GM19397 (cell line): ENCODE measurements at regions not wholly inside any gene's neighbourhood (a gene's known extent, or its start where the extent isn't known, plus 50 kb on each side); places are given as distances from the start of the nearest gene placed in this dataset.
"Not testable (repeated sequence)": the region's sequence is repeated elsewhere in the genome, so short reads cannot be mapped to it uniquely, and the experiment has no call there.

Experiments used
- ATAC-seq: cut with Tn5 transposase; IDR thresholded peaks from one replicate; pipeline ENCODE4 v1.9.1; 2021; ENCODE audit warnings: mild to moderate bottlenecking, moderate library complexity; ENCODE audit not compliant: unreplicated experiment

DNA sequence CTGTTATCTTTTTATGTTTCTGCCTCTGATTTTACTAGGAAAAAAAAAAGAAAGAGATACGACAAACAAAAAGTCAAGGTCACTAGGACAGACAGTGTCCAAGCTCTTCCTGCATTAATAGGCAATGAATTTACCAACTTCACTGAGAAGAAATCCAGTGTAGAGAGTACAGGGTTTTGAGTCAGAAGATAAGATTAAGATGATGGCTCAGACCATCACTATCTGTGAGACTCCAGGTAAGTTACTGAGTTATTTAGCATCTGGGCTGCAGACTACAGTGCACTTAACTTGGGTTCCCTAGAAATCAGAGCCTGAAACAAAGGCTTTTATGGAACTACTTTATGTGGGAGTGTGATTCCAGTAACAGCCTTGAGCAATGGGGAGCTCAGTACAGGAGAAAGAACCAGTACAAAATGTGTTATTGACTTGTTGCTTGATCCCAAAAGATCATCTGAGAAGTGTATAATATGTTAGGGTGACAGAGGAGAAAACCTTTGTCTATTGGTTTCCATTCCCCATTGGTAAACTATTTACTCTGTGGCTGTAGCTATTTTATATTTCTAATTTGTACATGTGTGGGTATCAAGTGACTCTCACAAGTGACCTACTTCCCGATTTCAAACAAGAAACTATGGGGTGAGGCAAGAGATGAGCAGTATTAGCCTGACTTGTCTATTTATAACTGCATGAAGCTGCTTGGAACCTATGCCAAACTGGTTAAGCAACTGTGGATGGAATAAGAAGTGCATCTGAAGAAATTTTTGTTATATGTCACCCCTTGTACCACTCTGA lies 395.8 kb downstream of the RAB38 start:
- no peak for ATAC-seq

DNA sequence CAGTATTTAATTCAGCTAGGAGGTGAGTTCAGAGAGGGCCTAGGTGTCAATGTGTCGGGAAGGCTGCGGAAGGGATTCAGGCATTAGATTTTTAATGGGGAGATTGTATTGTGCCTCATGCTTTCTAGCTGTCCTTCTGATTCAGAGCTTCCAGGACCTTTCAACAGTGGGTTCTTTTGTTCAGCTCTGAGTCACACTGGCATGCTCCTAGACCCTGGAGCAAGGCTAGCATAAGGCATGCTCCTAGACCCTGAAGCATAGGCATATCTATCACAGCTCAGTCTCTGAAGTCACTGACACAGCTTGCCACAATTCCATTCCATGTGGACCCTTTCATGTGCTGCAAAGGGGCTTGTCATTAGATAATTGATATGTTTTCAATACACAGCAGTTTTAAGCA lies 396.9 kb downstream of the RAB38 start:
- no peak for ATAC-seq

DNA sequence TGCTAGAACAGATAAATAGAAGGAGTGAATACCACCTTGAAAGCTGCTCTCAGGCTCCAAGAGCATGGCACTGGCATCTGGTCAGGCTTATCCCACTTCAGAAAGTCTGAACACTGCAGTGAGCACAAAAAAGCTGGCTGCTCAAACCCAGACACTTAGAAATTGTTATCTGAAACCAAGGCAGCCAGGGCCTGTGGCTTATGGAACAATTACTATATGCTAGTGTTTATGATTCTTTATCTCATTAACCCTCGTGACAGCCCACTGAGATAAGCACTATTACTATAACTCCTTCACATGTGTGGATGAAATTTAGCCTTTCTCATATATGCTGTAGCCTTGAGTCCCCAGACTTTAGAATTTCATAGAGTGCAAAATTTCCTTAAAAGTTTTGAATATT lies 400.2 kb downstream of the RAB38 start:
- ATAC-seq: no peak

DNA sequence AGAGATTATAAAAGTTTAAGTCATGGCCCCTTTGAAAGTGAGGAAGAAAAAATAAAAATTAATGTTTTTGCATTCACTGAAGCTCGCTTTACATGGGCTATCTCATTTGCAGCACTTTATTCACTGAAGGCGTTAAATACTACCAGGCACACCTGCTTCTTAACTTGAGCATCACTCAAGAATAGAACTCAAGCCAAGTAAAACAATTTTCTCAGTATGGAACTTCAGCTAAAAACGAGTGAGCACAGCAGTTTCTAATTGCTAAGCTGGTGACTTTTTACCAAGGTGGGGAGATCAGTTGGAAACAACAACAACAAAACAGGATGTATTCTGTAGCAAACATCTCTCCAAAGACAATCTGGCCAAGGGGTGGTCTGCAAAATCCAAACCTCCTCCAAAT lies 405.6 kb downstream of the RAB38 start:
- no peak for ATAC-seq

GRCh38 chr11:87767615-87768014 lies 407.6 kb downstream of the RAB38 start:
- ATAC-seq: no peak

GRCh38 chr11:87764075-87764474 lies 411.2 kb downstream of the RAB38 start:
- ATAC-seq: not testable (repeated sequence)

- ATAC-seq: no peak
These were observed 420.6 kb downstream of the RAB38 start for GRCh38 chr11:87754685-87755084.

GRCh38 chr11:87753143-87753542 lies 422.1 kb downstream of the RAB38 start:
- no peak for ATAC-seq

DNA sequence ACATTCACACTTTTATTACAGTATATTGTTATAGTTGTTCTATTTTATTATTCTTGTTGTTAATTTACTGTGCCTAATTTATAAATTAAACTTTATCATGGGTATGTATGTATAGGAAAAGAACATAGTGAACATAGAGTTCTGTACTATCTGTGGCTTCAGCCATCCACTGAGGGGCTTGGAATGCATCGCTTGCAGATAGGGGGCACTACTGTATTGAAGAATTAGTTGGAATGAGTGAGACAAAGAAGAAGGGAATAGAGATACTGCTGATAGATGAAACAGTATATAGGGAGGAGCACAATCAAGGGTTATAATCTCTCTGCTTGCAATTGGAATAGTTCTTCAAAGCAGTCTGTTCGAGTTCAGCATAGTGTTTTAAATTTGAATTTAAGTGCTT lies 432.2 kb downstream of the RAB38 start:
- ATAC-seq: no peak

GRCh38 chr11:87740968-87741367 lies 434.3 kb downstream of the RAB38 start:
- no peak for ATAC-seq

DNA sequence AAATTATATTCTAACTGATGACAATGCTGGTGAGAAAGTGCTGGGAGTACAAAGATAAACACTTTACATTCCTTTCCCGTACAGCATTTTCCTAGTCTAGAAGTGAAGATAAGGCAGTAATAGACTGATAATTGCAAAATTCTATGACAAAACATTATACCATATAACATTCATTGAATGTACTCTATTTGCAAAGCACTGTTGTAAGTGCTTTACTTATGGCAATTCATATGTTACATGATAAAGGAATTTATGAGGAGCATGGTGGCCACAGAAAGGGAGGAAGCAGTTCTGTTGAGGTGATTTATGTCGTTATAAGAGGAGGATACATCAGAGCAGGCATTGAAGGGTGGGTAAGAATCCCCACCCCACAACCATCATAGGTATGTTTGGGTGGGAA lies 434.8 kb downstream of the RAB38 start:
- ATAC-seq: no peak

DNA sequence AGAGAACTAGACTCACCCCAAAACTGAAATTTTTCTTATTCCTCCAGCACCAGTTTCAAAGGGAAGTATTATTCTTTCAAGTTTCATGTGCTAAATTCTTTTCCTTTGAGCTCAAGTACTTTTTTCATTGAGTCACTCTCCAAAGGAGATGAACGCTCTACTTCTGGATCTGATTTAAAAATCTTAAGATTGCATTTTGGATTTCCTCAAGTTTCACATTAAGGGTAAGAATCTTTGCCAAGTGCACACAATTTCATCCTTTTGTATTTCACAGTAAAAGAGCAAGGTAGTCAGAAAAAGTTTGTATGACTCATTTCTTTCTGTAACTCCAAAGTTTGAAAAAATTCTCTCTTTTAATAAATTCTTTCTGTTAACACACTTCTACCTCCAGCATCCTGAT lies 435.5 kb downstream of the RAB38 start:
- no peak for ATAC-seq

GRCh38 chr11:87739261-87739660 lies 436.0 kb downstream of the RAB38 start:
- ATAC-seq: no peak

DNA sequence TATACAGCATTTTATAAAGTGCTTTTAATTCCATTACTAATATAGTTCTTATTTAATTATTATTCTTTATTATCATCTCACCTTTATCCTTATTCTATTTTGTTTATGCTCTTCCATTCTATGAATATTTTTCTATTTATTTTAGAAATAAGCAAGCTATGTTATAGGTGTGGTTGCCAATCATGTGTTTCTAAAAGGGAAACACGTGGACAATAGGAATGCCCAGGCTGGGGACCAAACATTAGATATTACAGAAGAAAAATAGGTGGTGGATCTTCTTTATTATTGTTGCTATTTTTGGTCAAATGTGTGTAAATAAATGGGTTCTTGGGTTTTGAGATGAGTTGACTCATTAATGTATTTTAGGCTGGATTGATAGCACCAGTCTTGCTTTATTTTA lies 438.3 kb downstream of the RAB38 start:
- no peak for ATAC-seq

- no peak for ATAC-seq
These were observed 448.7 kb downstream of the RAB38 start for GRCh38 chr11:87726506-87726905.

DNA sequence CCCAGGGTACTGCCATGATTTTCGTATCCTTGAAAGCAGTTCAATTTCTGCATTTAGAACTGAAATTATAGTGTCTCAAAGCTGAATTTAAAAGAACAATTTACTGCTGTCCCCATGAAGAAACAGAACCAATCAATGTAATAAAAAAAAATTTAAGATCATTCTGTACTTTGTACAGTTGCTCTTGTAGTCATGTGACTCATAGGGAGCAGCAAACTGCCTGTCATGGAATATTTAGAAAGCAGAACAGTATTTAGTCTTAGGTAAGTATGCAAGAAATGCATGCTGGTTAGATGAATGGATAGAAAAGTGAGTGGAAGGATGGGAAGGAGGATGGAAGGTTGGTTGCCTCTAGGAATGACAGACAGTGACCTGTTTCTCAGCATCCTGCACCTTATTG lies 450.9 kb downstream of the RAB38 start:
- ATAC-seq: no peak

DNA sequence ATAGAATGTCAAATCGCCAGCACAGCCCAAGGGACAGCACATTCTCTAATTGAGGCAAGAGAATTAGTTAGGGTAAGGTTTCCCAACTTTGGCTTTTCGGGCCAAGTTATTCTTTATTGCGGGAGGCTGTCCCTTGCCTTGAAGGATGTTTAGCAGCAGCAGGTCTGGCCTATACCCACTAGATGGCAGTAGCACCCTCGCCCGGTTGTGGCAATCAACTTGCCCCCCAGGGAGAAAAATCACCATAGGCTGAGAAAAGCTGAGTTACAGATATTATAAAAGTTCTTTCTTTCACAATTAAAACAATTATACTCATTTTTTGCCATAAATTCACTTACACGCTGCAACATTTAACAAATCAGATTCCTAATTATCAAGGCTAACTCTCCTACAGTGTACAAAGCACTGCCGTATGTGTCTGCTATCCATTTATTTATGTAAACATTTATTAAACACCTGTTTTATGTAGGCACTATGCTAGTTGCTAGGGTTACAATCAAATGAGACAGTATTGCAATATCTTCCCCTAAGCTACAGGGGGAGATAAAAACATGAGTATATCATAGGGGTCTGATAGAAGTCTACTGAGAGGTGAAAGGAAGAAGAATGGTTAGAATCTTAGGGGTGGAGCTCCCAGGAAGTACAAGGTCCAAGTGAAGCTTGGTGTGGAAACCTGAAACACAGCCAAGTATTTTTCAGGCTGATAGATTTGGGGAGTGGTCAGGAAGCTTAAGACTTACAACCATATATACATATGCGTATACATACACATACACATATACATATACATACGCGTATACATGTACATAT lies 452.3 kb downstream of the RAB38 start:
- no peak for ATAC-seq

- ATAC-seq: no peak
These were observed 455.7 kb downstream of the RAB38 start for GRCh38 chr11:87719326-87720073.

GRCh38 chr11:87712802-87713202 lies 462.4 kb downstream of the RAB38 start:
- no peak for ATAC-seq

GRCh38 chr11:87712391-87712790 lies 462.9 kb downstream of the RAB38 start:
- no peak for ATAC-seq

GRCh38 chr11:87703589-87703988 lies 471.7 kb downstream of the RAB38 start:
- not testable (repeated sequence) for ATAC-seq

DNA sequence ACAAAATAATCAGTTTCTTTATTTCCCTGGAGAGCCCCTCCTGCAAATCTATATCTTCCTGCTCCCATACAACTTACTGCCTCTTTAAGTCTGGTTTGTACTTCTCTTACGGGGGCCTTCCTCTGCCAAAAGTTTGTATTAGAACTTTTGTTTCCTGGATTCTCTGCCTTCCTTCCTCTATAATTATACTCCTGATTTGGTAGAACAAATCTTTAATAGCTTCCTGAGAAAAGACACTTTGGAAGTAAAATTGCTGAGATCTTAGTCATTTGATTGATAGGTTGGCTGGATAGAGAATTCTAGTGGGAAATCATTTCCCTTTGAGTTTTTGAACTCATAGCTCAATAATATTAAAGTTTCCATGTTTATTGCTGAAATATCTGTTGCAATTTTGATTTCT lies 499.2 kb downstream of the RAB38 start:
- no peak for ATAC-seq
